IPS-11a (cell line): ENCODE measurements at regions not wholly inside any gene's neighbourhood (a gene's known extent, or its start where the extent isn't known, plus 50 kb on each side); places are given as distances from the start of the nearest gene placed in this dataset.

Experiments used
- H3K4me3 ChIP-seq: one replicate; pipeline ENCODE4 v1.5.1; 2013; ENCODE audit warnings: low read depth, low read length, control low read depth

GRCh38 chr6:156387472-156387871 is 389.7 kb upstream of the ARID1B start:
- no peak overlapping the region for H3K4me3 ChIP-seq

DNA sequence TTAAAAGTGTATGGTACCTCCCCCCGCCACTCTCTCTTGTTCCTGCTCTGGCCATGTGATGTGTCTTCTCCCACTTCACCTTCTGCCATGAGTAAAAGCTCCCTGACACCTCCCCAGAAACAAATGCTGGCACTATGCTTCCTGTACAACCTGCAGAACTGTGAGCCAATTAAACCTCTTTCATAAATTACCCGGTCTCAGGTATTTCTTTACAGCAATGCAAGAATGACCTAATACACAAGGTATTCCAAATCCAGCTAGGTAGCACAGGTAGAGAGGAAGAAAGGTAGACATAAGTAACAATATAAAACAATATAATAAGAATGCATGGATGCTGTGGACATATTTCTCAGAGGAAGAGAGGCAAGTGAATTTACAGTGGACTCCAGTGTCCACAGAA is 394.1 kb upstream of the ARID1B start:
- no peak overlapping the region for H3K4me3 ChIP-seq

- no peak overlapping the region for H3K4me3 ChIP-seq
These were observed 397.5 kb upstream of the ARID1B start for GRCh38 chr6:156379392-156380289.

- H3K4me3 ChIP-seq: no peak overlapping the region
These were observed 398.3 kb upstream of the ARID1B start for GRCh38 chr6:156378853-156379252.

DNA sequence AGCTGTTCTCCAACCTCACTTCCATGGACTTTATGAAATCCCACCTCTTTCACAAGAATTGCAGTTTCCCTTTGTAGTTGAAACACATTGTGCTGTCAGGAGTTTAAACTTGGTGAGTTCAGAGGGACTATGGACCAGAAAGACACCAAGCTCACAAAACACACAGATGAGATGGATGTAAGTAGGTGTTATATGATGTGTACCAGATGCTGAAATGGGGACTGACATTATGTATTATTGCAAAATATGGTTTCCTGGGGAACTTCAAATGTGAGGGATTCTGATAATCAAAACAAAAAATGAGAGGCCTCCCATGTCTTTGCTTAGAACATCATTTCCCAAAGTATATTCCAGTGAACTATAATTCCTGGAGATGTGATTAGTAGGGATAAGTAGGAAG is 401.1 kb upstream of the ARID1B start:
- no peak overlapping the region for H3K4me3 ChIP-seq

DNA sequence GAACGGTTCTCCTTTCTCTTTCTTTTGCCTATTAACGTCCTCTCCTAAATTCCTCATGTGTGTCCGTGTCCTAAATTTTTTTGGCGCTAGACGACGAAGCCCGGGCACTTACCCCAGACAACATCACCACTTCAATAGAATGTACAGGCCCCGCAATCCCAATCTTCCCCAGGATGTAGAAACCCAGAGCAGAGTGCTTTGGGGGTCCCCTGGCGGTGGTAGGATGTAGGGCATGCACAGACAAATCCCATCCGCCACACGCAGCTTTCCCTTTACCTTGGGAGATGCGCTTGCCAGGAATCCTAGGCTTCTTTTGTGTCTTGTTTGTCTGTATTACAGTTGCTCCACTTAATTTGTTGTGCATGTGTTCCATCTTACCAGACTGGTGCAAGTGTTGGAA is 417.3 kb upstream of the ARID1B start:
- H3K4me3 ChIP-seq: no peak overlapping the region

- no peak overlapping the region for H3K4me3 ChIP-seq
These were observed 424.3 kb upstream of the ARID1B start for GRCh38 chr6:156352861-156353260.

- H3K4me3 ChIP-seq: no peak overlapping the region
These were observed 425.7 kb upstream of the ARID1B start for GRCh38 chr6:156351346-156351966.

DNA sequence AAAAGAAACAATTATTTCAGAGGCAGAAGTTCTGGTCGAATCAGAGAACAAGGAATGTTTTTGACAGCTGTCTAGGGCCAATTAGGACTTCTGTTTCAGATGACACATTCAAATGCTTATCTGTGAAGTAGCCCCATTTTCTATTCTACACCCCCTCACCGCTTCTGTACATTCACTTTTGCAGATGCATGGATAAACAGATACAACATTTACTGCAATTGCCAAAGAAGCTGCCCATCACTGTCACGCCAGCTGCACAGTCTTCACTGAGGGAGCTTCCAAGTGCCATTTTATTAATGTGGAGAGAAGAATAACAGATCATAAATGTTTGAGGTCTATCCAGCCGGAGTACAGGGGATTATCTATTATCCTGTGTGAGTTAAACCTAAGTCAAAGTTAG is 426.8 kb upstream of the ARID1B start:
- H3K4me3 ChIP-seq: no peak overlapping the region

GRCh38 chr6:156348849-156349248 is 428.3 kb upstream of the ARID1B start:
- H3K4me3 ChIP-seq: no peak overlapping the region

DNA sequence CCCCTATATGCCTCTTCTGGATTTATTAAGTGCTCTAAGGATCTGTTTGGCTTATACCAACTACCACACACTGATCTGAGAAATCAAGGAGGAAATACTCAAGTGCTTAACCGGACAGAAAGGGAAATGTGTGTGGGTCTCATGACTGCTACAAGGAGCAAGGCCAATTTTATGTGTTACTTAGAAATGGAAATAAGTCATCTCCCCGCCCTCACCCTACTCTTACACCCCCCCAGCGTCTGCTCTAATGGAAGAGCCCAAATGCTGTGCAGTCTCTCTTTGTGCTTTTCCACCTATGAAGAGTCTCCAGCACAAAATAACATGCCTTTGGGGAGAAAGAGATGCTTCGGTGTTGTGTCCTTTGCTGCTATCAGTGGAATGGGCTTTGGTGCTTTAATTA is 428.8 kb upstream of the ARID1B start:
- no peak overlapping the region for H3K4me3 ChIP-seq

DNA sequence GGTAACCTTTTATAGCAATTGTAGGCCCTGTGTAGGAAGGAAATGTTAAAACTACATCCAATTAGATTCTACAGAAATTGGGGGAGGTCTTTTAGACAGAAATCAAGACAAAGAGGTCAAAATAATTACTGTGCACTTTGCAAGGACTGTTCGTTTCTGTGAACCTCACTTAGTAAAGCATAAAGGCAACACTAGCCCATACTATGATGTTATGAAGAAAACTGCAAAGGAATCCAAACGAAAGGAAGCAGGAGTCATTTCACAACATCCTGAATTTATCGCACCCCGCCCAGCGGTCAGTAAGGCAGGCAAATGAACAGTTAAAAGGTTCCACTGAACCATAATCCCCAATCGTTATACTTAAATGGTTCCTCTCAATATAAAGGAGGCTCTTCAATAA is 429.5 kb upstream of the ARID1B start:
- no peak overlapping the region for H3K4me3 ChIP-seq

- H3K4me3 ChIP-seq: no peak overlapping the region
These were observed 429.9 kb upstream of the ARID1B start for GRCh38 chr6:156347246-156347645.

DNA sequence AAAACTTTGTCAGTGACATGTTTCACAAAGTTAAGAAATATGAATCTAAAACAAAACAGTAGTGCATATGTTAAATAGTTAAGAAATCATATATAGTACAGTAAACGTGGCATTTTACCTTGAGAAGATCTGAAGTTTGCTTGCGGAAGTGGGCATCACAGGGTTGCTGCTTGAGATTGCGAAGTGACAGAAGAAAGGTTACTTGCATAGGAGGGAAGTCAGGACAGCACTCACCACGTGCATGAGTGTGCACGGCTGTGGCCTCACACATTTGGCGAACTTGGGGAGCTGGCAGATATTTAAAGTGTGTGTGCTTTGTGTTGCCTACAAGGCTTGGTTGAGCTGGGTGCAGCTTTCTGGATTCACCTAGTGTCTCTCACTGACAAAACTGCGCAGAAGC is 431.5 kb upstream of the ARID1B start:
- H3K4me3 ChIP-seq: no peak overlapping the region

DNA sequence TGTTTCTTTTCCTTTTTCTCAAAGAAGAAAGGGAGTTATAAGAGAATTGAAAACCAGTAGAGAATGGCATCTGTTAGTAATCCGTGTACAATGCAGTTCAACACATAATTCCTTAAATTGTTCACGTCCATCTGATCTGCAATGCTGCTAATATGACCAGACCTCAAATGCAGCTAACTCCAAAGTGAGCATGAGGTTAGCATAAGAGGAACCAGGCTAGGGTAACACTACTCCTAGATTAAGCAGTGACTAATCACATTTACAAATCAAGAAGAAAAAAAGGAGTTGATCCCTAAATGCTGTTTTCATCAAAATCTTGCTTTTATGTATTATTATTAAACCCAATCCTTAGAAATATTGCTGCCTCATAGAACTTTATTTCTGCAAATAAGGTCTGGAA is 432.7 kb upstream of the ARID1B start:
- no peak overlapping the region for H3K4me3 ChIP-seq

GRCh38 chr6:156337801-156338200 is 439.4 kb upstream of the ARID1B start:
- H3K4me3 ChIP-seq: no peak overlapping the region

- no peak overlapping the region for H3K4me3 ChIP-seq
These were observed 440.4 kb upstream of the ARID1B start for GRCh38 chr6:156336733-156337132.

DNA sequence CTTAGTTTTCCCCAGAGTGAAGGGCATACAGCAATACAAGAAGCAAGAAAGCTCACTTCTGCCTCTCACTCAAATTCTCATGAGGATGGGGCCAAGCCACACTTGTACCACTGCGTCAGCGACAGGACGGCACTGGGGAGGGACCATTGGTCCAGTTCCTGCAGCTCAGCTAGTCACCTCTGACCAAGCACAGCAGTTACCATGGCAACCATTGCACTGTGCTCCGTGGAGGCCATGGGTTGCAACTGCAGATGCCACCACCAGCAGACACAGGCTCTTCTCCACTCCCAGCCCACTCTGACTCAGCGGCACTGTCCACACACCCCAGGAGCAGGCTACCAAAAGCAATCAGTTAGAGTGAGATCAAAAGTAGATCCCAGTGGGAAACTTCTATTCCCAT is 441.1 kb upstream of the ARID1B start:
- H3K4me3 ChIP-seq: no peak overlapping the region

- H3K4me3 ChIP-seq: no peak overlapping the region
These were observed 442.2 kb upstream of the ARID1B start for GRCh38 chr6:156334966-156335365.

DNA sequence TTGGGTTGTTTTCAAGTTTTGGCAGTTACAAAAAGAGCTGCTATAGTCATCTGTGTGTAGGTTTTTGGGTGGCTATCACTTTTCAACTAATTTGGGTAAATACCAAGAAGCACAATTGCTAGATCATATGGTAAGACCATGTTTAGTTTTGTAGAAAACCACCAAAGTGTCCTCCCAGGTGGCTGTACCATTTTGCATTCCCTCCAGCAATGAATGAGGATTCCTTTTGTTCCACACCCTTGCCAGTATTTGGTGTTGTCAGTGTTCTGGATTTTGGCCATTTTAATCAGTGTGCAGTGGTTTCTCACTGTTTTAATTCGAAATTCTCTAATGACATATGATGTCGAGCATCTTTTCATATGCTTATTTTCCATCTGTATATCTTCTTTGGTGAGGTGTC is 457.5 kb upstream of the ARID1B start:
- no peak overlapping the region for H3K4me3 ChIP-seq

- no peak overlapping the region for H3K4me3 ChIP-seq
These were observed 460.5 kb upstream of the ARID1B start for GRCh38 chr6:156316583-156317125.

GRCh38 chr6:156315146-156315545 is 462.0 kb upstream of the ARID1B start:
- H3K4me3 ChIP-seq: no peak overlapping the region
